ENCODE measurements at regions not wholly inside any gene's neighbourhood (a gene's known extent, or its start where the extent isn't known, plus 50 kb on each side); places are given as distances from the start of the nearest gene placed in this dataset.
"Not testable (repeated sequence)": the region's sequence is repeated elsewhere in the genome, so short reads cannot be mapped to it uniquely, and the experiment has no call there.

- DNase-seq, result no peak
Measured at GRCh38 chr15:94848054-94848453, 616.7 kb downstream of the MCTP2 start.

GRCh38 chr15:94855018-94855408 lies 623.7 kb downstream of the MCTP2 start:
- DNase-seq, result no peak

GRCh38 chr15:94855409-94856266 lies 624.3 kb downstream of the MCTP2 start:
- no peak for DNase-seq

- DNase-seq, result no peak
Measured at GRCh38 chr15:94856267-94856854, 625.0 kb downstream of the MCTP2 start.

GRCh38 chr15:94857466-94857865 lies 626.1 kb downstream of the MCTP2 start:
- no peak for DNase-seq

GRCh38 chr15:94858011-94858410 lies 626.6 kb downstream of the MCTP2 start:
- DNase-seq, result no peak

- no peak for DNase-seq
Measured at GRCh38 chr15:94858449-94858848, 627.1 kb downstream of the MCTP2 start.

- no peak for DNase-seq
Measured at GRCh38 chr15:94858920-94859319, 627.6 kb downstream of the MCTP2 start.

- no peak for DNase-seq
Measured at GRCh38 chr15:94864600-94864999, 633.2 kb downstream of the MCTP2 start.

GRCh38 chr15:94868265-94868664 lies 636.9 kb downstream of the MCTP2 start:
- not testable (repeated sequence) for DNase-seq

GRCh38 chr15:94875550-94875949 lies 644.2 kb downstream of the MCTP2 start:
- DNase-seq, result no peak

- no peak for DNase-seq
Measured at GRCh38 chr15:94877833-94878232, 646.5 kb downstream of the MCTP2 start.

- no peak for DNase-seq
Measured at GRCh38 chr15:94882071-94882712, 650.8 kb downstream of the MCTP2 start.

- DNase-seq, result no peak
Measured at GRCh38 chr15:94887391-94887790, 656.0 kb downstream of the MCTP2 start.

- DNase-seq, result no peak
Measured at GRCh38 chr15:94889153-94889552, 657.8 kb downstream of the MCTP2 start.

GRCh38 chr15:94893091-94893490 lies 661.7 kb downstream of the MCTP2 start:
- DNase-seq, result no peak

- DNase-seq, result no peak
Measured at GRCh38 chr15:94894056-94894455, 662.7 kb downstream of the MCTP2 start.

GRCh38 chr15:94909510-94909909 lies 678.1 kb downstream of the MCTP2 start:
- DNase-seq, result no peak

- no peak for DNase-seq
Measured at GRCh38 chr15:94910166-94910565, 678.8 kb downstream of the MCTP2 start.

GRCh38 chr15:94912760-94913159 lies 681.4 kb downstream of the MCTP2 start:
- DNase-seq, result no peak

GRCh38 chr15:94917068-94917467 lies 685.7 kb downstream of the MCTP2 start:
- no peak for DNase-seq

GRCh38 chr15:94921936-94922335 lies 690.6 kb downstream of the MCTP2 start:
- no peak for DNase-seq

GRCh38 chr15:94924057-94924456 lies 692.7 kb downstream of the MCTP2 start:
- no peak for DNase-seq

GRCh38 chr15:94924971-94925598 lies 693.7 kb downstream of the MCTP2 start:
- no peak for DNase-seq

Measured in amniotic stem cell (primary cell).